Mucosa of descending colon (tissue), 3 donors: ENCODE measurements at regions not wholly inside any gene's neighbourhood (a gene's known extent, or its start where the extent isn't known, plus 50 kb on each side); places are given as distances from the start of the nearest gene placed in this dataset.

ENCODE experiments used
- ATAC-seq: fragments of 200-7000 bp; cut with Tn5 transposase; one replicate; pipeline ENCODE4 v1.9.1; 2020; ENCODE audit warnings: mild to moderate bottlenecking, moderate library complexity
- DNase-seq, 3 donors: peaks; one replicate each; pipeline ENCODE4 v3.0.0-alpha.2; 2020
- H3K36me3 ChIP-seq: fragments of 200-600 bp; one replicate; pipeline ENCODE4 v1.8.0; 2021; ENCODE audit warnings: low read depth, mild to moderate bottlenecking
- H3K4me1 ChIP-seq: fragments of 200-600 bp; one replicate; pipeline ENCODE4 v1.8.0; 2021; ENCODE audit warnings: low read depth, mild to moderate bottlenecking
- H3K4me3 ChIP-seq: fragments of 200-600 bp; one replicate; pipeline ENCODE4 v1.8.0; 2021; ENCODE audit warnings: mild to moderate bottlenecking
- H3K9me3 ChIP-seq: fragments of 200-600 bp; one replicate; pipeline ENCODE4 v1.8.0; 2021; ENCODE audit warnings: mild to moderate bottlenecking
- intact Hi-C, 2 donors: fragments of 100-400 bp; cut with DNase I in 1 of 2; cut with micrococcal nuclease in 1 of 2; formaldehyde crosslinking; loops; one replicate each; pipeline versions ENCODE4 v1.11.0 to v1.11.1; 2022; cut with DNase I, micrococcal nuclease
- TF ChIP-seq, protein P1 (sequence below): fragments of 200-600 bp; IDR thresholded peaks from one replicate; pipeline ENCODE4 v1.8.0; 2022; ENCODE audit warnings: antibody characterized with exemption, mild to moderate bottlenecking
- donor health status: DM: no; HTN: no; CAD: no; lungs with moderate emphysema.
- donor health status: DM: no; HTN: no; CAD: no.
- donor health status: DM: no; HTN: yes; CAD: no.

DNA sequence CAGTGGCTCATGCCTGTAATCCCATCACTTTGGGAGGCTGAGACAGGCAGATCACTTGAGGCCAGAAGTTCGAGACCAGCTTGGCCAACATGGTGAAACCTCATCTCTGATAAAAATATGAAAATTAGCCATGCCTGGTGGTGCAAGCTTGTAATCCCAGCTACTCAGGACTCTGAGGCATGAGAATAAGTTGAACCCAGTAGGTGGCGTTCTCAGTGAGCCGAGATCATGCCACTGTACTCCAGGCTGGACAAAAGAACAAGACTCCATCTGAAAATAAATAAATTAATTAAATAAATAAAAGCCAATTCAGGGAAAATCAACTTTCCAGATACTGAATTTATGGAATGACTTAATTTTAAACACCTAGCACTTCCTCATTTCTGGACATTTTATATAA is 1722.1 kb downstream of the MAT2B start:
- Histone ChIP-seq H3K36me3 (no peaks in the 10 kb centered on the region), H3K9me3 (no peaks in the 10 kb centered on the region), H3K4me1 (no peaks in the 10 kb centered on the region), H3K4me3 (no peak overlapping the region)
- TF ChIP-seq, protein P1, sequence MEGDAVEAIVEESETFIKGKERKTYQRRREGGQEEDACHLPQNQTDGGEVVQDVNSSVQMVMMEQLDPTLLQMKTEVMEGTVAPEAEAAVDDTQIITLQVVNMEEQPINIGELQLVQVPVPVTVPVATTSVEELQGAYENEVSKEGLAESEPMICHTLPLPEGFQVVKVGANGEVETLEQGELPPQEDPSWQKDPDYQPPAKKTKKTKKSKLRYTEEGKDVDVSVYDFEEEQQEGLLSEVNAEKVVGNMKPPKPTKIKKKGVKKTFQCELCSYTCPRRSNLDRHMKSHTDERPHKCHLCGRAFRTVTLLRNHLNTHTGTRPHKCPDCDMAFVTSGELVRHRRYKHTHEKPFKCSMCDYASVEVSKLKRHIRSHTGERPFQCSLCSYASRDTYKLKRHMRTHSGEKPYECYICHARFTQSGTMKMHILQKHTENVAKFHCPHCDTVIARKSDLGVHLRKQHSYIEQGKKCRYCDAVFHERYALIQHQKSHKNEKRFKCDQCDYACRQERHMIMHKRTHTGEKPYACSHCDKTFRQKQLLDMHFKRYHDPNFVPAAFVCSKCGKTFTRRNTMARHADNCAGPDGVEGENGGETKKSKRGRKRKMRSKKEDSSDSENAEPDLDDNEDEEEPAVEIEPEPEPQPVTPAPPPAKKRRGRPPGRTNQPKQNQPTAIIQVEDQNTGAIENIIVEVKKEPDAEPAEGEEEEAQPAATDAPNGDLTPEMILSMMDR = no peak
- intact Hi-C loops = no loop called here
- ATAC-seq (no peak), DNase-seq (no peak)

DNA sequence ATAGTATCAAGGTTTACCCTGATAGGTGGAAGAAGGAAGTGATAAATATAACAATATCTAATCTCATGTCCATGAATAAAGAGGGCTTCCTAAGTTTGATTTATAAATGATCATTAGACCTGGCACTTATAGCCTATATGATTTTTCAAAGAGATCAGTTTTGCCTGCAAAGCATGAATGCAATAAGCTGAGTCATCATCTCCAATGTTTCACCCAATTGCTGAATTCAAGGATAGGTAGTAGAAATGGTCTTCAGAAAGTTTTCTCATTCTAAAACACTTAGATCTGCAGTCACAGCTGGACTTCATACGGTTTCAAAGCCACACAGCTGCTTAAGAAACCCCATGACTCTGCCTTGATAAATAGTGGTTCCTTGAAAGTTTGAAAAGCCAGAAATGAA is 1722.8 kb downstream of the MAT2B start:
- ATAC-seq (no peak), DNase-seq (no peak)
- H3K9me3 ChIP-seq = no peaks in the 10 kb centered on the region
- no peak overlapping the region for H3K4me3 ChIP-seq
- no peaks in the 10 kb centered on the region for H3K4me1 ChIP-seq
- TF ChIP-seq, protein P1 = no peak
- H3K36me3 ChIP-seq = no peaks in the 10 kb centered on the region
- intact Hi-C loops = no loop called here

DNA sequence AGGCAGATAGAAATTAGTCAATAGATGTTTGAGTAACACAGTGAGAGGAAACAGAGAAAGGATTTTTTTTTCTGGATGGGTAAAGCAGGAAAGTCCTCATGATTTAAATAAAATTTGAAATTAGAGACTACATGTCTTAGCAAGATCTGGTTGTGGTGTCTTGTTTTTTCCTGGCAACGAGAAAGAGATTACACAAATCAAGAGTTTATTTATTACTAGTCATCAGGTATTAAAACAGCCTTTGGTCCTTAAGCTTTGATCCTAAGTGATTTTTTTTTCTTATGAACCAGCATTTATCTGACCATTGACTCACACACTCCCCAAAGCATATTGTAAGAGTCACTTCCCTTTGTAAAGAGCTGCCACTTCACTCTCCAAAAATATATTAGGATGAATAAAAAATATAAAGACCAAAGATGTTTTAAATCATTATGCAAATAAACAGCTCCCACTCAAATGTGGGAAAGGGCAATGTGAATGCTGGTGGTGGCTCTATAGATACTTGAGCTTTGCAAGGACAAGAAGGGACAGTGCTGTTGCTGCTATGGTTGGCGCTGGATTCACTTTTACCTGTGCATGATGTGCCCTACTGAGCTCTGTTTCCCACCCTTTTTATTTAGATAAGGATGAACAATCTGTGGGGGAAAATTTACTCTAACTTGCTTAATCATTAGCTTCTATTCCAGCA is 1726.5 kb downstream of the MAT2B start:
- no peaks in the 10 kb centered on the region for H3K9me3 ChIP-seq
- intact Hi-C loops = no loop called here
- ATAC-seq = no peak
- H3K36me3 ChIP-seq = no peaks in the 10 kb centered on the region
- no peak overlapping the region for H3K4me3 ChIP-seq
- H3K4me1 ChIP-seq = no peaks in the 10 kb centered on the region
- no peak for DNase-seq
- TF ChIP-seq, protein P1 = no peak

DNA sequence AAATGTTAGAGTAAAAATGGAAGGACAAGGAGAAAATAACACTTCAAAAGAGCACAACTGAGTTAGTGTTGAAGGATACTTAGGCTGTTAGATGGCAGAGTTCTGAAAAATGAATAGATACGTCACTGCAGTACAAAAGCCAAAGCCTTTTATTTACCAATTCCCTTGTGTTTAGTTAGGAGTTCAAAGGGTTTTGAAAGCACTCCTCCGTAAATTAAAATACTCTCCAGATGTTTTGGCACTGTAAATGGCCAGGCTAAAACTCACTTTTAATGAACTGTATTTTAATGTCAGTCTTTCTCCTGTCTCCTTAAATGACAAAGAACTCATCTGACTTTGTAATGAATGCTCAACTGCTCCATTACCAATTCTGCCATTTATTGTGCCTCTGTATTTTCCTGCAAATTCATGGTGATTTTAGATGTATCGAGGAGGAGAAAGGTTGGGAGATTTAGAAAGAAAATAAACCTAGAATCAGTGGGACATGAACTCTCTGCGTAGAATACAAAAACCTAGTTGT is 1727.2 kb downstream of the MAT2B start:
- H3K36me3 ChIP-seq = no peaks in the 10 kb centered on the region
- DNase-seq (no peak), ATAC-seq (no peak)
- H3K4me1 ChIP-seq = no peaks in the 10 kb centered on the region
- intact Hi-C loops = no loop called here
- no peaks in the 10 kb centered on the region for H3K9me3 ChIP-seq
- TF ChIP-seq, protein P1 = no peak
- H3K4me3 ChIP-seq = no peak overlapping the region

DNA sequence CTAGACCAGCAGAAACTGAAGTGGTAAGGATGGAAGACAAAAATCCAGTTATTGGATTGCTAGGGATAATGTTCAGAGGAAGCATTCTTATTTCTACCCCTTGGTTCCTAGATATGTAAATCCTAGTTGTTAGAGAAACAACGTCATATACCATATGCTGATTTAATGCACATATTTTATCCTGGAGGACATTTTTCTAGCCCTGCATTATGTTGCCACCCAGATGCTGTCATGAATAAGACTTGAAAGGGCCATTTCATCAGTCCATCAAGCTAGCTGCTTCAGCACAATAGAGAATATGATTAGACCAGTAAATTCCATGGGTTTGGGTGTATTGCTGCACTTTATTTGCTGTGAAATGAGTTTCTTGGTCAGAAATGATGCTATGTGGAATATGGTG is 1736.4 kb downstream of the MAT2B start:
- ATAC-seq = no peak
- intact Hi-C loops = no loop called here
- H3K36me3 ChIP-seq = no peaks in the 10 kb centered on the region
- no peak for DNase-seq
- no peaks in the 10 kb centered on the region for H3K4me1 ChIP-seq
- H3K9me3 ChIP-seq = no peaks in the 10 kb centered on the region
- TF ChIP-seq, protein P1 = no peak
- no peak overlapping the region for H3K4me3 ChIP-seq

DNA sequence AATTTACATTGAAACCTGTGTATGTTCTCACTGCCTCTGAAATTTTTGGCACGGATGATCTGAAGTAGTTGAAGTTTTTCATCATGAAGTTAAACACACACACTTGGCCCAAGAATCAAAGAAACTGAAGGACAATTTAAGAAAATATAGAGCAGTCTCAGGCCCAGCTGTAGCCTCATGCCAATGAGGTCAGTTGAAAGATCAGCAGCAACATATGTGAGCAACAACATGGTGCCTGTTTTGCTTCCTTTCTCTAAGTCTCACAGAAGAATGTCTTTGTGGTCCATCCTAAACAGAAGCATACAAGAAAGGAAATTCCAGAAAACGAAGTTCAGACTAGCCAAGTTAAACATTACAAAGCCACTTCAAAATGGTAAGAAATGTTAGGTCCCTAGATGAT is 1737.2 kb downstream of the MAT2B start:
- intact Hi-C loops = no loop called here
- no peak for DNase-seq
- no peak for ATAC-seq
- Histone ChIP-seq H3K36me3 (no peaks in the 10 kb centered on the region), H3K4me3 (no peak overlapping the region), H3K9me3 (no peaks in the 10 kb centered on the region), H3K4me1 (no peaks in the 10 kb centered on the region)
- TF ChIP-seq, protein P1 = no peak
